Trophoblast cell (in vitro differentiated cells and primary cell): ENCODE measurements at regions not wholly inside any gene's neighbourhood (a gene's known extent, or its start where the extent isn't known, plus 50 kb on each side); places are given as distances from the start of the nearest gene placed in this dataset.

Experiments
- DNase-seq, 2 donors: peaks; one replicate each; pipeline ENCODE4 v3.0.0-alpha.2; 2016
- H2AFZ ChIP-seq: 2 replicates; pipeline ENCODE4 v1.6.1; 2013; ENCODE audit warnings: low read length, moderate library complexity, mild to moderate bottlenecking; ENCODE audit not compliant: insufficient read depth, poor library complexity
- H2AK5ac ChIP-seq: 2 replicates; pipeline ENCODE4 v1.6.1; 2013; ENCODE audit warnings: mild to moderate bottlenecking, low read length
- H2BK120ac ChIP-seq: 2 replicates; pipeline ENCODE4 v1.6.1; 2013; ENCODE audit warnings: low read length, mild to moderate bottlenecking, moderate library complexity; ENCODE audit not compliant: insufficient read depth, poor library complexity
- H2BK12ac ChIP-seq: 2 replicates; pipeline ENCODE4 v1.6.1; 2013; ENCODE audit warnings: mild to moderate bottlenecking, low read length, moderate library complexity
- H2BK5ac ChIP-seq: 2 replicates; pipeline ENCODE4 v1.6.1; 2013; ENCODE audit warnings: low read length, low read depth, moderate library complexity, mild to moderate bottlenecking; ENCODE audit not compliant: poor library complexity
- H3K14ac ChIP-seq: 2 replicates; pipeline ENCODE4 v1.6.1; 2013; ENCODE audit warnings: mild to moderate bottlenecking, low read length
- H3K18ac ChIP-seq: 2 replicates; pipeline ENCODE4 v1.6.1; 2013; ENCODE audit warnings: mild to moderate bottlenecking, low read length
- H3K23ac ChIP-seq: 2 replicates; pipeline ENCODE4 v1.6.1; 2013; ENCODE audit warnings: low read length
- H3K27ac ChIP-seq: 2 replicates; pipeline ENCODE4 v1.5.1; 2013; ENCODE audit warnings: low read depth, mild to moderate bottlenecking, inconsistent platforms, low read length, moderate library complexity
- H3K27me3 ChIP-seq: 2 replicates; pipeline ENCODE4 v1.6.1; 2013; ENCODE audit warnings: inconsistent platforms, mild to moderate bottlenecking, low read length, moderate library complexity; ENCODE audit not compliant: insufficient read depth
- H3K36me3 ChIP-seq, 2 experiments: 1 replicate in 1 of 2; 2 replicates in 1 of 2; pipeline ENCODE4 v1.6.1; 2013; ENCODE audit warnings: low read length in 2 of 2, mild to moderate bottlenecking in 2 of 2, moderate library complexity in 1 of 2; ENCODE audit not compliant: insufficient read depth in 2 of 2, control insufficient read depth in 1 of 2
- H3K4ac ChIP-seq: 2 replicates; pipeline ENCODE4 v1.6.1; 2013; ENCODE audit warnings: low read depth, mild to moderate bottlenecking, low read length, moderate library complexity
- H3K4me1 ChIP-seq, 2 experiments: 1 replicate in 1 of 2; 2 replicates in 1 of 2; pipeline ENCODE4 v1.6.1; 2013; ENCODE audit warnings: low read length in 2 of 2, mild to moderate bottlenecking in 2 of 2, moderate library complexity in 1 of 2; ENCODE audit not compliant: insufficient read depth in 2 of 2, control insufficient read depth in 1 of 2
- H3K4me2 ChIP-seq: 2 replicates; pipeline ENCODE4 v1.6.1; 2013; ENCODE audit warnings: inconsistent platforms, mild to moderate bottlenecking, low read length, moderate library complexity
- H3K4me3 ChIP-seq: 2 replicates; pipeline ENCODE4 v1.5.1; 2013; ENCODE audit warnings: mild to moderate bottlenecking, low read depth, low read length, inconsistent platforms
- H3K79me1 ChIP-seq: one replicate; pipeline ENCODE4 v1.6.1; 2013; ENCODE audit warnings: low read length
- H3K79me2 ChIP-seq: 2 replicates; pipeline ENCODE4 v1.6.1; 2013; ENCODE audit warnings: low read length, mild to moderate bottlenecking; ENCODE audit not compliant: control insufficient read depth, insufficient read depth, poor library complexity
- H3K9ac ChIP-seq: 2 replicates; pipeline ENCODE4 v1.6.1; 2013; ENCODE audit warnings: mild to moderate bottlenecking, low read length
- H3K9me3 ChIP-seq: 2 replicates; pipeline ENCODE4 v1.6.1; 2013; ENCODE audit warnings: low read depth, mild to moderate bottlenecking, control low read depth, inconsistent platforms, low read length; ENCODE audit not compliant: insufficient read depth
- H4K12ac ChIP-seq: 2 replicates; pipeline ENCODE4 v1.6.1; 2013; ENCODE audit warnings: low read depth, mild to moderate bottlenecking, low read length, moderate library complexity
- H4K8ac ChIP-seq: 2 replicates; pipeline ENCODE4 v1.6.1; 2013; ENCODE audit warnings: low read depth, mild to moderate bottlenecking, low read length, moderate library complexity
- H4K91ac ChIP-seq: one replicate; pipeline ENCODE4 v1.6.1; 2013; ENCODE audit warnings: low read depth, mild to moderate bottlenecking, low read length, moderate library complexity
- WGBS: extraction: QIAGEN DNeasy Blood & Tissue Kit; methylation state at CpG from one replicate; pipeline ENCODE4 v1.1.7; 2013; ENCODE audit warnings: missing lambda C conversion rate; ENCODE audit not compliant: insufficient read length, insufficient coverage; ENCODE audit errors: extremely low coverage; 5-methylcytosine and 5-hydroxymethylcytosine counted together

DNA sequence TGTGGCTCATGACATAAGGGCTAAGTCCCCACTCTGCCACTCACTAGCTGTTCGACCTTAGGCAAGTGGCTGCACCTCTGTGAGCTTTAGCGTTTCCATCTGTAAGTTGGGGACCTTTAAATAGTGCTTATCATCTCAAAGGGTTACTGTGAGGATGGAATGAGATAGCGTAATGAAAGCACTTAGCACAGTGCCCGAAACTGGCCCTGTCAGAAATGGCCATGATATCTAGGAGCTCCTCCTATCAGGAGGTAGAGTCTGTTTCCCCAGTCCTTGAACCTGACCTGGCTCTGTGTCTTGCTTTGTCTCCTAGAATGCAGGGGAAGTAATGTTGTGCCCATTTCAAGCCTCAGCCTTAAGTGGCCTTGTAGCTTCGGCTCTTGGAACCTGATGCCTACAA lies 211.0 kb downstream of the RBM19 start:
- Histone ChIP-seq H2BK12ac (no peak overlapping the region), H2AFZ (no peak overlapping the region), H2BK120ac (no peak overlapping the region), H3K36me3 (no peaks in the 10 kb centered on the region), H3K79me2 (no peaks in the 10 kb centered on the region), H3K27me3 (no peaks in the 10 kb centered on the region), H3K79me1 (no peaks in the 10 kb centered on the region), H2AK5ac (no peak overlapping the region), H3K14ac (no peak overlapping the region), H3K9ac (no peak overlapping the region), H3K23ac (no peak overlapping the region), H3K27ac (no peak overlapping the region), H3K4me3 (no peak overlapping the region), H4K8ac (no peak overlapping the region), H4K91ac (no peak overlapping the region), H3K4ac (no peak overlapping the region), H3K4me2 (no peak overlapping the region), H3K4me1 (no peaks in the 10 kb centered on the region), H2BK5ac (no peak overlapping the region), H3K9me3 (peaks cover 7% of the 10 kb centered on the region), H4K12ac (no peak overlapping the region), H3K18ac (no peak overlapping the region)
- no CpG with 5 or more reads among the region's 5 CpGs for WGBS
- DNase-seq: no peak

- Histone ChIP-seq H4K8ac (no peak overlapping the region), H3K79me2 (no peaks in the 10 kb centered on the region), H4K12ac (no peak overlapping the region), H3K79me1 (no peaks in the 10 kb centered on the region), H3K9ac (no peak overlapping the region), H3K27me3 (no peaks in the 10 kb centered on the region), H2AFZ (no peak overlapping the region), H4K91ac (no peak overlapping the region), H3K36me3 (no peaks in the 10 kb centered on the region), H3K4me1 (no peaks in the 10 kb centered on the region), H3K4me2 (no peak overlapping the region), H3K4me3 (no peak overlapping the region), H2AK5ac (no peak overlapping the region), H3K27ac (no peak overlapping the region), H2BK12ac (no peak overlapping the region), H3K18ac (no peak overlapping the region), H3K4ac (no peak overlapping the region), H3K9me3 (peaks cover 10% of the 10 kb centered on the region), H2BK120ac (no peak overlapping the region), H2BK5ac (no peak overlapping the region), H3K23ac (no peak overlapping the region), H3K14ac (no peak overlapping the region)
- no peak for DNase-seq
- WGBS: no CpG with 5 or more reads among the region's 2 CpGs
These were observed 214.6 kb downstream of the RBM19 start for GRCh38 chr12:113751513-113751912.

- Histone ChIP-seq H3K79me2 (no peaks in the 10 kb centered on the region), H4K12ac (no peak overlapping the region), H4K91ac (no peak overlapping the region), H3K4me2 (no peak overlapping the region), H3K27ac (no peak overlapping the region), H3K9ac (no peak overlapping the region), H3K18ac (no peak overlapping the region), H3K4ac (no peak overlapping the region), H3K79me1 (no peaks in the 10 kb centered on the region), H3K23ac (no peak overlapping the region), H2BK120ac (no peak overlapping the region), H2AK5ac (no peak overlapping the region), H2BK12ac (no peak overlapping the region), H2AFZ (no peak overlapping the region), H3K4me3 (no peak overlapping the region), H3K4me1 (no peaks in the 10 kb centered on the region), H3K14ac (no peak overlapping the region), H3K9me3 (peaks cover 10% of the 10 kb centered on the region), H3K27me3 (peaks cover 4% of the 10 kb centered on the region), H3K36me3 (no peaks in the 10 kb centered on the region), H2BK5ac (no peak overlapping the region), H4K8ac (no peak overlapping the region)
- no CpG with 5 or more reads among the region's 1 CpG for WGBS
- no peak for DNase-seq
These were observed 216.7 kb downstream of the RBM19 start for GRCh38 chr12:113749433-113749815.

DNA sequence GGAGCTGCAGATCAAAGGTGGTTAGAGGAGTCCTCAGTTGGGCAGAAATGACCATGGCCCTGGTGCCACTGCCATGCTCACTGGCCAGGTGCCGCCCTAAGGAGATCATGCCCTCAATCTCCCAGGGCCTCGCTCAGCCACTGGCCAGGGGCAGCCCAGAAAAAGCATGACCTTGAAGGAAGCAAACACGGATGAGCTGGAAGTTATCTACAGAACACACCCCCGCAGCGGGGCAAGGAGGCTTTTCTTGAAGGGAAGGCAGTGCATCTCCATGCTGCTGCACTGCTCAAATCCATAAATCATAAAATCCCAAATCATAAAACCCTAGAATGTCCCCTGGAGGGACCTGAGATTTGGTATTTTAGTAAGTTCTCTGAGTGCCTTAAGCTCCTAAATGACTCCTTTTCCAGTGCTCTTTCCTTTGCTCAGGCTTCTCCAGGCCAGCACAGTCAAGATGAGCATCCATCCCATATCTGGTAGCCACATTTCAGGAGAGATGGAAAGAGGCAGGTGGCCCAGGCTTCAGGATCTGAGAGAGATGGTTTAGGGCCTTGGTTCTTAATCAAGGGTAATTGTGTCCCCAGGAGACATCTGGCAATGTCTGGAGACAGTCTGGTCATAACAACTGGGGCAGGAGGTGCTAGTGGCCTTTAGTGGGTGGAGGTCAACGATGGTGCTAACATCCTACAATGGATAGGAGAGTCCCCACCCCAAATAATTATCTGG lies 217.3 kb downstream of the RBM19 start:
- peaks cover 10% of the 10 kb centered on the region for H3K9me3 ChIP-seq
- H3K4me3 ChIP-seq: no peak overlapping the region
- no peak overlapping the region for H4K91ac ChIP-seq
- H3K27ac ChIP-seq: no peak overlapping the region
- H4K12ac ChIP-seq: no peak overlapping the region
- no peak overlapping the region for H2AK5ac ChIP-seq
- H2AFZ ChIP-seq: no peak overlapping the region
- no peak overlapping the region for H2BK120ac ChIP-seq
- no peaks in the 10 kb centered on the region for H3K4me1 ChIP-seq
- H2BK5ac ChIP-seq: no peak overlapping the region
- no peak overlapping the region for H3K18ac ChIP-seq
- no peak overlapping the region for H3K23ac ChIP-seq
- H3K9ac ChIP-seq: no peak overlapping the region
- no peaks in the 10 kb centered on the region for H3K79me1 ChIP-seq
- no peak overlapping the region for H3K14ac ChIP-seq
- H4K8ac ChIP-seq: no peak overlapping the region
- no peak for DNase-seq
- H3K27me3 ChIP-seq: peaks cover 4% of the 10 kb centered on the region
- no peaks in the 10 kb centered on the region for H3K36me3 ChIP-seq
- H3K4me2 ChIP-seq: no peak overlapping the region
- no peak overlapping the region for H3K4ac ChIP-seq
- H3K79me2 ChIP-seq: no peaks in the 10 kb centered on the region
- WGBS: no CpG with 5 or more reads among the region's 6 CpGs
- no peak overlapping the region for H2BK12ac ChIP-seq
